A549 (cell line): ENCODE measurements at regions not wholly inside any gene's neighbourhood (a gene's known extent, or its start where the extent isn't known, plus 50 kb on each side); places are given as distances from the start of the nearest gene placed in this dataset.

Experiments used
- ATAC-seq, 2 experiments: fragments of 200-7000 bp in 1 of 2; fragments of >200 bp in 1 of 2; cut with Nextera tagmentation in 1 of 2; cut with Tn5 transposase in 1 of 2; 3 replicates each; pipeline versions ENCODE4 v1.8.0 to v1.9.1; 2018 to 2020; ENCODE audit warnings: mild to moderate bottlenecking in 1 of 2, moderate library complexity in 1 of 2
- CTCF ChIA-PET: fragments of 300-600 bp; sonication (Branson Sonifier 250); formaldehyde crosslinking; extraction: SDS; loops from one replicate; lab custom pipeline; 2021; ENCODE audit warnings: antibody characterized with exemption, inconsistent platforms; lab: Yijun Ruan, JAX
- POLR2A ChIA-PET: fragments of 350-600 bp; formaldehyde crosslinking; extraction: SDS; loops from one replicate; lab custom pipeline; 2021; ENCODE audit warnings: antibody characterized with exemption, inconsistent platforms; lab: Yijun Ruan, JAX
- DNase-seq, 2 experiments: peaks; one replicate each; pipeline versions ENCODE4 v3.0.0 to v3.0.0-alpha.2; 2011 to 2016; ENCODE audit warnings: low read depth in 1 of 2, low spot score in 1 of 2
- FAIRE-seq: peaks from 2 replicates; lab custom pipeline; 2011; peaks lifted over from hg19 to GRCh38; lab: Jason Lieb, UNC
- H3K27ac ChIP-seq, 2 experiments: fragments of >200 bp; sonication (Bioruptor Twin); formaldehyde crosslinking; 3 replicates each; pipeline ENCODE4 v1.5.1; 2016 to 2017
- H3K4me1 ChIP-seq: fragments of >200 bp; sonication (Bioruptor Twin); formaldehyde crosslinking; 3 replicates; pipeline ENCODE4 v1.6.1; 2016
- H3K4me2 ChIP-seq: fragments of >200 bp; sonication (Bioruptor Twin); formaldehyde crosslinking; 3 replicates; pipeline ENCODE4 v1.6.1; 2016
- H3K4me3 ChIP-seq: fragments of >200 bp; sonication (Bioruptor Twin); formaldehyde crosslinking; 3 replicates; pipeline ENCODE4 v1.5.1; 2016
- H3K9me3 ChIP-seq: fragments of >200 bp; sonication (Bioruptor Twin); formaldehyde crosslinking; 3 replicates; pipeline ENCODE4 v1.6.1; 2016
- BCL3 ChIP-seq: fragments of >200 bp; sonication (Bioruptor Twin); formaldehyde crosslinking; IDR thresholded peaks from 3 replicates; pipeline ENCODE4 v1.6.1; 2016
- BHLHE40 ChIP-seq: IDR thresholded peaks from 2 replicates; pipeline ENCODE4 v1.6.1; 2012; ENCODE audit warnings: low read depth, low read length, inconsistent platforms
- CHD2 ChIP-seq: fragments of 150-350 bp; IDR thresholded peaks from 2 replicates; pipeline ENCODE4 v1.6.1; 2014; ENCODE audit warnings: low read length; ENCODE audit not compliant: partially characterized antibody
- EHMT2 ChIP-seq: fragments of 200-600 bp; sonication (generic); IDR thresholded peaks from 2 replicates; pipeline ENCODE4 v1.6.1; 2016; ENCODE audit warnings: antibody characterized with exemption, low read depth, mild to moderate bottlenecking, moderate library complexity
- ESRRA ChIP-seq: fragments of 150-350 bp; IDR thresholded peaks from 2 replicates; pipeline ENCODE4 v1.6.1; 2014; ENCODE audit warnings: mild to moderate bottlenecking, low read length, borderline replicate concordance
- FOSB ChIP-seq: fragments of 250-450 bp; sonication (Bioruptor Pico); IDR thresholded peaks from 2 replicates; pipeline ENCODE4 v1.5.0; 2020; ENCODE audit warnings: mild to moderate bottlenecking, moderate library complexity
- FOXS1 ChIP-seq: fragments of 250-450 bp; sonication (Bioruptor Pico); IDR thresholded peaks from 2 replicates; pipeline ENCODE4 v1.5.0; 2020; ENCODE audit warnings: mild to moderate bottlenecking, moderate library complexity
- HDAC2 ChIP-seq: fragments of 200-600 bp; sonication (generic); IDR thresholded peaks from 2 replicates; pipeline ENCODE4 v1.6.1; 2016
- HES2 ChIP-seq: fragments of >200 bp; sonication (Bioruptor Twin); formaldehyde crosslinking; IDR thresholded peaks from 2 replicates; pipeline ENCODE4 v1.6.1; 2016
- HEYL ChIP-seq: fragments of 250-450 bp; sonication (Bioruptor Pico); IDR thresholded peaks from 2 replicates; pipeline ENCODE4 v1.8.0; 2021; ENCODE audit warnings: mild to moderate bottlenecking, moderate library complexity
- HOXA7 ChIP-seq: fragments of 250-450 bp; sonication (Bioruptor Pico); IDR thresholded peaks from 2 replicates; pipeline ENCODE4 v1.5.0; 2020; ENCODE audit warnings: mild to moderate bottlenecking, moderate library complexity
- NFE2L2 ChIP-seq: fragments of 150-350 bp; conservative IDR thresholded peaks from 2 replicates; pipeline ENCODE4 v1.6.1; 2014; ENCODE audit warnings: low read length
- RAD21 ChIP-seq, 2 experiments: fragments of >200 bp in 1 of 2; sonication (Bioruptor Twin) in 1 of 2; formaldehyde crosslinking in 1 of 2; IDR thresholded peaks in 1 of 2; conservative IDR thresholded peaks in 1 of 2; 2 replicates in 1 of 2; 3 replicates in 1 of 2; pipeline ENCODE4 v1.6.1; 2012 to 2018; ENCODE audit warnings: inconsistent platforms in 1 of 2
- RNF2 ChIP-seq: fragments of 200-600 bp; sonication (generic); IDR thresholded peaks from 2 replicates; pipeline ENCODE4 v1.6.1; 2016; ENCODE audit warnings: low read depth, mild to moderate bottlenecking, antibody characterized with exemption, moderate library complexity, borderline replicate concordance
- TP53 ChIP-seq: fragments of 250-450 bp; sonication (Bioruptor Pico); IDR thresholded peaks from 2 replicates; pipeline ENCODE4 v1.5.0; 2021; ENCODE audit warnings: mild to moderate bottlenecking, moderate library complexity
- WGBS: methylation state at CpG from one replicate; pipeline ENCODE4 v1.1.6; 2017; ENCODE audit errors: missing lambda C conversion rate; 5-methylcytosine and 5-hydroxymethylcytosine counted together
- TF ChIP-seq, protein P1 (sequence below): IDR thresholded peaks from 2 replicates; pipeline ENCODE4 v1.6.1; 2012
- TF ChIP-seq, protein P2 (sequence below): fragments of >200 bp; sonication (Bioruptor Twin); formaldehyde crosslinking; IDR thresholded peaks from 3 replicates; pipeline ENCODE4 v1.5.1; 2016

- POLR2A ChIA-PET, result no interaction called here
- CTCF ChIA-PET, result interaction anchor here (1.3 kb wide), 1 partner anchor 17 kb away, joined by 4 read pairs; no protein-coding TSS in a partner anchor
These were observed 410.3 kb downstream of the PLOD2 start for GRCh38 chr3:145750657-145751056.

DNA sequence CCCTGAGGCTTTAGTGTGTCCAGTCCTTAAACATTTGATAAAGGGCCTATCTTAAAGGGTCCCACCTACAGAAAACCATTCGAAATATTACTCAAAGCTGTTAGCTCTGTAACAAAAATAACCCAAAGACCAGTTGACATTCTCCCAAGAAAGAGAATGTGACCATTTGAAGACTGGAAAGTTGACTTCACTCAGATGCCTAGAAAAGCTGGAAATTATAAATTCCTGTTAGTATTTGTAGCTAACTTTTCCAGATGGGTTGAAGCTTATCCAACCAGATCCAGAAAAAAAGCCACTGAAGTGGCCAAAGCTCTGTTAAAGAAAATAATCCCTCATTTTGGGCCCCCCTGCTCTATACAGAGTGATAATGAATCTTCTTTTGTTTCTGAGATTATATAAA, 408.4 kb downstream of the PLOD2 start:
- Histone ChIP-seq H3K4me3 (no peak overlapping the region), H3K9me3 (no peaks in the 10 kb centered on the region)
- no peak for DNase-seq
- TF ChIP-seq HES2, result no peak
- no peak for TF ChIP-seq BCL3
- TF ChIP-seq, protein P1, sequence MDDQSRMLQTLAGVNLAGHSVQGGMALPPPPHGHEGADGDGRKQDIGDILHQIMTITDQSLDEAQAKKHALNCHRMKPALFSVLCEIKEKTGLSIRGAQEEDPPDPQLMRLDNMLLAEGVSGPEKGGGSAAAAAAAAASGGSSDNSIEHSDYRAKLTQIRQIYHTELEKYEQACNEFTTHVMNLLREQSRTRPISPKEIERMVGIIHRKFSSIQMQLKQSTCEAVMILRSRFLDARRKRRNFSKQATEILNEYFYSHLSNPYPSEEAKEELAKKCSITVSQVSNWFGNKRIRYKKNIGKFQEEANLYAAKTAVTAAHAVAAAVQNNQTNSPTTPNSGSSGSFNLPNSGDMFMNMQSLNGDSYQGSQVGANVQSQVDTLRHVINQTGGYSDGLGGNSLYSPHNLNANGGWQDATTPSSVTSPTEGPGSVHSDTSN, result no peak
- no peak for TF ChIP-seq TP53 (CRISPR knock-in tag)
- TF ChIP-seq, all 56 proteins: peak for 0
- no peak overlapping the region for H3K27ac ChIP-seq
- no peaks in the 10 kb centered on the region for H3K4me1 ChIP-seq
- POLR2A ChIA-PET, result no interaction called here
- CTCF ChIA-PET, result interaction anchor here (0.7 to 0.8 kb wide), 2 partner anchors 55 to 72 kb away, joined by 3 to 4 read pairs; no protein-coding TSS in a partner anchor
- ATAC-seq (no peak), FAIRE-seq (no peak)
- 0% methylated on average over 1 of the region's 1 CpG for WGBS
- no peak overlapping the region for H3K4me2 ChIP-seq

More at GRCh38 chr3:145750657-145751056, 410.3 kb downstream of the PLOD2 start:
- Histone ChIP-seq H3K27ac (no peak overlapping the region), H3K4me2 (no peak overlapping the region), H3K4me3 (no peak overlapping the region), H3K4me1 (no peaks in the 10 kb centered on the region), H3K9me3 (no peaks in the 10 kb centered on the region)
- ATAC-seq (no peak), FAIRE-seq (no peak), DNase-seq (no peak)
- no peak for TF ChIP-seq EHMT2
- no peak for TF ChIP-seq HDAC2
- TF ChIP-seq BCL3, result no peak
- TF ChIP-seq FOSB (CRISPR knock-in tag), result no peak
- WGBS, result 7% methylated on average over 2 of the region's 2 CpGs

GRCh38 chr3:145754605-145755289, 406.2 kb downstream of the PLOD2 start:
- ChIA-PET CTCF (no interaction called here), POLR2A (no interaction called here)
- no peaks in the 10 kb centered on the region for H3K9me3 ChIP-seq
- FAIRE-seq (no peak), ATAC-seq (no peak), DNase-seq (no peak)
- H3K4me1 ChIP-seq, result no peaks in the 10 kb centered on the region
- WGBS, result 23% methylated on average over 3 of the region's 3 CpGs
- TF ChIP-seq RAD21 (conservative IDR thresholded peaks at IDR 0.05 in 1 of 2, IDR thresholded peaks at IDR 0.05 in 1 of 2), result no peak
- TF ChIP-seq BHLHE40, result no peak
- no peak for TF ChIP-seq RNF2
- TF ChIP-seq HEYL (CRISPR knock-in tag), result no peak
- no peak for TF ChIP-seq NFE2L2
- no peak for TF ChIP-seq HOXA7 (CRISPR knock-in tag)
- TF ChIP-seq, protein P2, sequence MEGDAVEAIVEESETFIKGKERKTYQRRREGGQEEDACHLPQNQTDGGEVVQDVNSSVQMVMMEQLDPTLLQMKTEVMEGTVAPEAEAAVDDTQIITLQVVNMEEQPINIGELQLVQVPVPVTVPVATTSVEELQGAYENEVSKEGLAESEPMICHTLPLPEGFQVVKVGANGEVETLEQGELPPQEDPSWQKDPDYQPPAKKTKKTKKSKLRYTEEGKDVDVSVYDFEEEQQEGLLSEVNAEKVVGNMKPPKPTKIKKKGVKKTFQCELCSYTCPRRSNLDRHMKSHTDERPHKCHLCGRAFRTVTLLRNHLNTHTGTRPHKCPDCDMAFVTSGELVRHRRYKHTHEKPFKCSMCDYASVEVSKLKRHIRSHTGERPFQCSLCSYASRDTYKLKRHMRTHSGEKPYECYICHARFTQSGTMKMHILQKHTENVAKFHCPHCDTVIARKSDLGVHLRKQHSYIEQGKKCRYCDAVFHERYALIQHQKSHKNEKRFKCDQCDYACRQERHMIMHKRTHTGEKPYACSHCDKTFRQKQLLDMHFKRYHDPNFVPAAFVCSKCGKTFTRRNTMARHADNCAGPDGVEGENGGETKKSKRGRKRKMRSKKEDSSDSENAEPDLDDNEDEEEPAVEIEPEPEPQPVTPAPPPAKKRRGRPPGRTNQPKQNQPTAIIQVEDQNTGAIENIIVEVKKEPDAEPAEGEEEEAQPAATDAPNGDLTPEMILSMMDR, result no peak
- no peak for TF ChIP-seq FOXS1
- no peak for TF ChIP-seq CHD2
- TF ChIP-seq HDAC2, result no peak
- no peak for TF ChIP-seq ESRRA
- no peak overlapping the region for H3K4me3 ChIP-seq
- no peak overlapping the region for H3K4me2 ChIP-seq
- no peak overlapping the region for H3K27ac ChIP-seq
